Type B pancreatic cell (in vitro differentiated cells): ENCODE measurements at regions not wholly inside any gene's neighbourhood (a gene's known extent, or its start where the extent isn't known, plus 50 kb on each side); places are given as distances from the start of the nearest gene placed in this dataset.

Source experiments
- DNase-seq: peaks from one replicate; pipeline ENCODE4 v3.0.0; 2021; ENCODE audit warnings: mixed read lengths; ENCODE audit not compliant: unreplicated experiment; ENCODE audit errors: extremely low spot score
- H3K27ac Mint-ChIP-seq: 2 replicates; pipeline ENCODE4 v1.8.0; 2021; ENCODE audit warnings: mild to moderate bottlenecking, mixed read lengths
- H3K27me3 Mint-ChIP-seq: 2 replicates; pipeline ENCODE4 v1.8.0; 2021; ENCODE audit warnings: mixed read lengths
- H3K36me3 Mint-ChIP-seq: 2 replicates; pipeline ENCODE4 v1.8.0; 2021; ENCODE audit warnings: mixed read lengths
- H3K4me1 Mint-ChIP-seq: one replicate; pipeline ENCODE4 v1.8.0; 2021; ENCODE audit warnings: mixed read lengths; ENCODE audit not compliant: unreplicated experiment
- H3K4me3 Mint-ChIP-seq: 2 replicates; pipeline ENCODE4 v1.8.0; 2021; ENCODE audit warnings: mild to moderate bottlenecking, mixed read lengths
- H3K9me3 Mint-ChIP-seq: 2 replicates; pipeline ENCODE4 v1.8.0; 2021; ENCODE audit warnings: mixed read lengths
- TF ChIP-seq, protein P1 (sequence below): fragments of 200-600 bp; sonication (generic); conservative IDR thresholded peaks from 2 replicates; pipeline ENCODE4 v1.5.0; 2021; ENCODE audit warnings: antibody characterized with exemption, mild to moderate bottlenecking

DNA sequence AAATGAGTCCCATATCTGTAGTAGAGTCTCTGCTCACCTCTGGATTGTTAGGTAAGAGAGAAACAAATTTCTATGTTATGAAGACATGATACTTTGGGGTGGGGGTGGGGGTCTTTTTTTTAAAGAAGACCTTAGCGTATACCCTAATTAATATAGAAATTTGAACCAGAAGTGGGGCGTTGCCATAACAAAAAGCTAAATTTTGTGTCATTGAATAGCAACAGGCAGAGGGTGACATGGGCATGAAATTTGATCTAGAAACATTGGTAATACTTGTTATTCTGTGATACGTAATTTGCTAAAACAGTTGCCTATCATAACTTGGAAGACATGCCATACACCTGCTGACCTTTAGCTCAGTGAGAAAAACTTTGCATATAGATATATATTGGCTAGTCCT, 92.3 kb upstream of the SLC38A2 start:
- Mint-ChIP-seq H3K27ac (no peak overlapping the region), H3K36me3 (no peaks in the 10 kb centered on the region), H3K4me3 (no peak overlapping the region), H3K27me3 (no peaks in the 10 kb centered on the region), H3K4me1 (peaks cover 25% of the 10 kb centered on the region), H3K9me3 (no peaks in the 10 kb centered on the region)
- TF ChIP-seq, protein P1, sequence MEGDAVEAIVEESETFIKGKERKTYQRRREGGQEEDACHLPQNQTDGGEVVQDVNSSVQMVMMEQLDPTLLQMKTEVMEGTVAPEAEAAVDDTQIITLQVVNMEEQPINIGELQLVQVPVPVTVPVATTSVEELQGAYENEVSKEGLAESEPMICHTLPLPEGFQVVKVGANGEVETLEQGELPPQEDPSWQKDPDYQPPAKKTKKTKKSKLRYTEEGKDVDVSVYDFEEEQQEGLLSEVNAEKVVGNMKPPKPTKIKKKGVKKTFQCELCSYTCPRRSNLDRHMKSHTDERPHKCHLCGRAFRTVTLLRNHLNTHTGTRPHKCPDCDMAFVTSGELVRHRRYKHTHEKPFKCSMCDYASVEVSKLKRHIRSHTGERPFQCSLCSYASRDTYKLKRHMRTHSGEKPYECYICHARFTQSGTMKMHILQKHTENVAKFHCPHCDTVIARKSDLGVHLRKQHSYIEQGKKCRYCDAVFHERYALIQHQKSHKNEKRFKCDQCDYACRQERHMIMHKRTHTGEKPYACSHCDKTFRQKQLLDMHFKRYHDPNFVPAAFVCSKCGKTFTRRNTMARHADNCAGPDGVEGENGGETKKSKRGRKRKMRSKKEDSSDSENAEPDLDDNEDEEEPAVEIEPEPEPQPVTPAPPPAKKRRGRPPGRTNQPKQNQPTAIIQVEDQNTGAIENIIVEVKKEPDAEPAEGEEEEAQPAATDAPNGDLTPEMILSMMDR, result no peak
- DNase-seq, result no peak

DNA sequence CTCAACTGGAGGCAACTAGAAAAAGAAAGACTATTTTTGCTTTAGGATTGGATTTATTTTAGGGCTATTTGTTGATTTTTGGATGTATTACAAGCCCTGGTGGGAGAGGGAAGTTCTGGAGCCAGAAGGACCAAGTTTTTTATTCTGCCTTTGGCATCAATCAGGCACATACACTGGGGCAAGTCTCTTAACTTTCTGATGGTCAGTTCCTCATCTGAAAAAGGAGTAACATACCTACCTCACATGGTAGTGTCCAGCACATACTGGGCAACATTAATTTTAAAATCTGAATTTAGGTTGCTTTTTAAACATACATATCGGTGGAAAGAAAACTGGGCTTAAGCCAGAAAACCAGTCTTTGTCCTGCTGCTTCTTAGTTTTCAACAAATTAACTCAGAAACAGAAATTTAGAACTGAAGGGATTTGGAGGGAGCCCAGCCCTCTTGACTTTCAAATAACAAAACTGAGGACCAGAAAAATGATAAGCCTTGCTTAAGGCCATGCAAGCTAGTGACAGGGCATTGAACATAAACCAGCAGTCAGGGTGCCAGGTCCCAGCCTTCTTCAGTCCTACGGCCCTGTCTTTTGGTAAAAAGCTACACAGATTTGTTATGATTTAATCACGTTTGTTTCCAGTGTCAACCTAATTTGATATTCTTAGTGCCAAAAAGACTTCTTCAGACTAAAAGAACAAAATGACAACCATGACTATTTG, 90.2 kb upstream of the SLC38A2 start:
- TF ChIP-seq, protein P1, result no peak
- no peaks in the 10 kb centered on the region for H3K36me3 Mint-ChIP-seq
- H3K9me3 Mint-ChIP-seq, result no peaks in the 10 kb centered on the region
- no peak for DNase-seq
- H3K27me3 Mint-ChIP-seq, result no peaks in the 10 kb centered on the region
- peaks cover 32% of the 10 kb centered on the region for H3K4me1 Mint-ChIP-seq
- peak overlapping the region; percentile 74 for H3K27ac Mint-ChIP-seq
- H3K4me3 Mint-ChIP-seq, result peak overlapping the region; percentile 21

DNA sequence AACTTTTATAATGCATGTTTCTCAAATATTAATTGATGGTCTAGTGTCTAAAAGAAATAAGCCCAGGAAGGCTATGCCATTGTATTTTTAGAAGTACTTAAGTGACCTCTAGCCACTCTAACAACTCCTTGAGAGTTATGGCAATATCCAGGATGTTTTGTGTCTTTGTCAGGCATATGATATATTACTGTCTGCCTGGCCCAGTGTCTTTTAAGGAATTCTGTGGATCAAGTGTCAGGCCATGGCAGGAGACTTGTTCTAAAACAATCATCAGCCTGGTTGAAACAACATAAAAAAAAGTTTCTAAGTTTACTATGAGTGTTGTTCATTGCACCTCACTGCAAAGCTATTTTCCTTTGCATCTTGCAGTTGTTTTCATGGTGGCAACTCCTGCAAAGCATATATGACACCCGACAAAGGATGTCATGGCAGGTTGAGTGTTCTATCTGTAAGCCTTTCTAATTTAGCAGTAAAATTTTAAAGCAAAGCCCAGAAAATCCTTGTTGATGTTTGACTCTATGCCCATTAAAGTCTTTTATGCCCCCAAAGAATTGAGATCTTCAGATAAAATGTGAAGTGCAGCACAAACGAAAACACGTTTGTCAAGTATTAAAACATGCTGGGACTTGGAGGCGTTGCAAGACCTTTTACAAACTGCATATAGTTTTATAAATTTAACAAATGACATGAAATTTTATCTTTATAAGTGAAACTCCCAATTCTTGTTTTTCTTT, 89.5 kb upstream of the SLC38A2 start:
- H3K36me3 Mint-ChIP-seq, result no peaks in the 10 kb centered on the region
- TF ChIP-seq, protein P1, result no peak
- no peaks in the 10 kb centered on the region for H3K27me3 Mint-ChIP-seq
- peaks cover 32% of the 10 kb centered on the region for H3K4me1 Mint-ChIP-seq
- H3K27ac Mint-ChIP-seq, result peak overlapping the region; percentile 74
- no peaks in the 10 kb centered on the region for H3K9me3 Mint-ChIP-seq
- DNase-seq, result no peak
- H3K4me3 Mint-ChIP-seq, result peak overlapping the region; percentile 21

DNA sequence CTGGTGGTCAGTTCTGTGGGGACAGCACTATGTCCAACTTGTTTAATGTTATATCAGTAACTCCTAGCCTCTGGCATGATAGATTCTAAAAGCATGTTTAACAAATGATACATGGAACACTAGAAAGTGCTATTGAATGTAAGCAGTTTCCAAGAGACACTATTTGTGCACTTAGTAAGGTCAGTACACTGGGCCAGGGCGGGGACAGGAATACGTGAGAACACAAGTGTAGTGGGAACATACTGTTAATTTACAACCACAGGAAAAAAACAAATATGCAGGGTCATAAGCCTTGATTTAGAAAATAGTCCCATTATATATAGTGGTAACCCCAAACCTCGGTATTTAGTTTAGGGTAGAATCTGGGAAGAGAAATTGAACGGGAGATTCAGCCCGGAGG, 88.9 kb upstream of the SLC38A2 start:
- Mint-ChIP-seq H3K27ac (peak overlapping the region; percentile 54), H3K4me3 (no peak overlapping the region), H3K36me3 (no peaks in the 10 kb centered on the region), H3K27me3 (no peaks in the 10 kb centered on the region), H3K9me3 (no peaks in the 10 kb centered on the region), H3K4me1 (peaks cover 37% of the 10 kb centered on the region)
- DNase-seq, result no peak
- TF ChIP-seq, protein P1, result no peak

DNA sequence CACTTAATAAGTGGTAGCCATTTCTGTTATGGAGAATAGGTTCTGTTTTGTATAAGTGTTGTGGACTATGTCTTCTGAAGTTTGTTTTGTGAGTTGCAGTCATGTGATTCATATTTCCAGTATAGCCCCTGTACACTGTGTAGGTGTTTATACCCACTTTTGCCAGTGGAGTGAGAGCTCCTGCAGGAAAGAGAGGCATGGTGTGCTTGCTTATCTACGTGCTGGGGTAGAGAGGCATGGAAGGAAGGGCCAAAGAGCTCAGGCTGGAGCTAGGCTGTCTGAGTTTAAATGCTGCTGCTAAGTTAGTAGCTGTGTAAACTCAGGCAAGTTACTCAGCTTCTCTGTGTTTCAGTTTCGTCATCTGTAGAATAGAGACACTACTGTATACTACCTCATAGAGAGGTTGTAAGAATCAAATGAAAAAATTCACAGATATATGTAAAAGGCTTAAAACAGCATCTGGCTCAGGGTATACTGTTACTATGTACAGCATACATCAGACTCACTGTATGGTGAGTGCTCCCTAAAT, 88.2 kb upstream of the SLC38A2 start:
- peaks cover 3% of the 10 kb centered on the region for H3K36me3 Mint-ChIP-seq
- peaks cover 3% of the 10 kb centered on the region for H3K9me3 Mint-ChIP-seq
- H3K4me1 Mint-ChIP-seq, result peaks cover 41% of the 10 kb centered on the region
- no peak for DNase-seq
- no peak overlapping the region for H3K27ac Mint-ChIP-seq
- no peak overlapping the region for H3K4me3 Mint-ChIP-seq
- no peaks in the 10 kb centered on the region for H3K27me3 Mint-ChIP-seq
- TF ChIP-seq, protein P1, result no peak
